Neural cell (in vitro differentiated cells): ENCODE measurements at regions not wholly inside any gene's neighbourhood (a gene's known extent, or its start where the extent isn't known, plus 50 kb on each side); places are given as distances from the start of the nearest gene placed in this dataset.

Experiments used
- H2AFZ ChIP-seq: fragments of 200-600, 300-800 bp; sonication (generic), shearing (Covaris generic); 2 replicates; pipeline ENCODE4 v1.6.0; 2014; ENCODE audit warnings: low read depth, mild to moderate bottlenecking, antibody characterized with exemption, low read length, moderate library complexity
- H3F3A ChIP-seq: fragments of 200-600 bp; shearing (Covaris generic); 2 replicates; pipeline ENCODE4 v1.6.1; 2016; ENCODE audit warnings: mild to moderate bottlenecking, moderate library complexity, mixed read lengths, antibody characterized with exemption, low read length; ENCODE audit not compliant: insufficient read depth, poor library complexity, severe bottlenecking
- H3K27ac ChIP-seq: fragments of 200-600, 300-800 bp; sonication (generic), shearing (Covaris generic); 2 replicates; pipeline ENCODE4 v1.5.1; 2014; ENCODE audit warnings: mild to moderate bottlenecking, low read length, moderate library complexity
- H3K27me3 ChIP-seq: fragments of 300-800, 200-600 bp; sonication (generic), shearing (Covaris generic); 2 replicates; pipeline ENCODE4 v1.6.0; 2014; ENCODE audit warnings: mild to moderate bottlenecking, low read depth, low read length, moderate library complexity; ENCODE audit not compliant: insufficient read depth
- H3K36me3 ChIP-seq: fragments of 300-800, 200-600 bp; sonication (generic), shearing (Covaris generic); 2 replicates; pipeline ENCODE4 v1.5.1; 2014; ENCODE audit warnings: mild to moderate bottlenecking, antibody characterized with exemption, low read length, moderate library complexity; ENCODE audit not compliant: insufficient read depth
- H3K4me2 ChIP-seq: fragments of 300-800, 200-600 bp; sonication (generic), shearing (Covaris generic); 2 replicates; pipeline ENCODE4 v1.6.0; 2014; ENCODE audit warnings: mild to moderate bottlenecking, low read length
- H3K4me3 ChIP-seq: fragments of 300-800, 200-600 bp; sonication (generic), shearing (Covaris generic); 2 replicates; pipeline ENCODE4 v1.5.1; 2014; ENCODE audit warnings: mild to moderate bottlenecking, low read length, moderate library complexity
- H3K79me2 ChIP-seq: fragments of 200-600 bp; shearing (Covaris generic); replicated peaks from 2 replicates; pipeline ENCODE4 v1.6.0; 2014; ENCODE audit warnings: mild to moderate bottlenecking, low read length, moderate library complexity; ENCODE audit not compliant: insufficient read depth
- H3K9ac ChIP-seq: fragments of 300-800, 200-600 bp; sonication (generic), shearing (Covaris generic); 2 replicates; pipeline ENCODE4 v1.6.1; 2016; ENCODE audit warnings: mild to moderate bottlenecking, low read length, mixed read lengths
- H3K9me2 ChIP-seq: fragments of 200-600 bp; shearing (Covaris generic); 2 replicates; pipeline ENCODE4 v1.6.1; 2016; ENCODE audit warnings: mild to moderate bottlenecking, low read length, mixed read lengths; ENCODE audit not compliant: insufficient read depth
- H3K9me3 ChIP-seq: fragments of 200-600, 300-800 bp; sonication (generic), shearing (Covaris generic); 2 replicates; pipeline ENCODE4 v1.6.1; 2016; ENCODE audit warnings: mild to moderate bottlenecking, mixed run types, low read length, moderate library complexity, mixed read lengths
- H4K20me1 ChIP-seq: fragments of 200-600 bp; shearing (Covaris generic); 2 replicates; pipeline ENCODE4 v1.6.1; 2016; ENCODE audit warnings: mild to moderate bottlenecking, mixed run types; ENCODE audit not compliant: insufficient read depth
- CTCF ChIP-seq: fragments of 450-650 bp; IDR thresholded peaks from 2 replicates; pipeline ENCODE4 v1.5.1; 2014; ENCODE audit warnings: antibody characterized with exemption, mild to moderate bottlenecking, moderate library complexity; ENCODE audit not compliant: poor library complexity, severe bottlenecking
- EP300 ChIP-seq: fragments of 450-650 bp; conservative IDR thresholded peaks from 2 replicates; pipeline ENCODE4 v1.6.1; 2014; ENCODE audit warnings: antibody characterized with exemption, mild to moderate bottlenecking, moderate library complexity; ENCODE audit not compliant: poor library complexity, severe bottlenecking
- EZH2 ChIP-seq: fragments of 200-600, 300-800 bp; shearing (Covaris generic), sonication (generic); IDR thresholded peaks from 2 replicates; pipeline ENCODE4 v1.6.1; 2014; ENCODE audit warnings: antibody characterized with exemption, low read length, borderline replicate concordance, mild to moderate bottlenecking; ENCODE audit not compliant: insufficient read depth, poor library complexity, severe bottlenecking
- MXI1 ChIP-seq: fragments of 450-650 bp; conservative IDR thresholded peaks from 2 replicates; pipeline ENCODE4 v1.6.1; 2014; ENCODE audit warnings: antibody characterized with exemption, mild to moderate bottlenecking; ENCODE audit not compliant: poor library complexity, severe bottlenecking
- POLR2AphosphoS5 ChIP-seq: IDR thresholded peaks from 2 replicates; pipeline ENCODE4 v1.6.1; 2012
- RAD21 ChIP-seq: fragments of 450-650 bp; conservative IDR thresholded peaks from 2 replicates; pipeline ENCODE4 v1.6.1; 2014; ENCODE audit warnings: antibody characterized with exemption, mild to moderate bottlenecking, moderate library complexity
- REST ChIP-seq: IDR thresholded peaks from 2 replicates; pipeline ENCODE4 v1.6.1; 2012; ENCODE audit warnings: borderline replicate concordance
- SMC3 ChIP-seq: fragments of 450-650 bp; conservative IDR thresholded peaks from 2 replicates; pipeline ENCODE4 v1.6.1; 2014; ENCODE audit warnings: antibody characterized with exemption, mild to moderate bottlenecking, moderate library complexity; ENCODE audit not compliant: poor library complexity
- TAF1 ChIP-seq: IDR thresholded peaks from 2 replicates; pipeline ENCODE4 v1.6.1; 2012; ENCODE audit warnings: low read depth

GRCh38 chr21:32916522-32917099, 109.1 kb upstream of the OLIG2 start:
- H3K36me3 ChIP-seq, result no peaks in the 10 kb centered on the region
- H3K4me2 ChIP-seq, result no peak overlapping the region
- no peak overlapping the region for H3K27ac ChIP-seq
- H3K9me2 ChIP-seq, result no peaks in the 10 kb centered on the region
- H4K20me1 ChIP-seq, result no peaks in the 10 kb centered on the region
- no peak for TF ChIP-seq SMC3
- TF ChIP-seq CTCF, result no peak
- no peak for TF ChIP-seq TAF1
- no peak for TF ChIP-seq EP300
- TF ChIP-seq EZH2, result no peak
- no peak for TF ChIP-seq POLR2AphosphoS5
- no peak for TF ChIP-seq RAD21
- TF ChIP-seq REST, result no peak
- no peak for TF ChIP-seq MXI1
- no peaks in the 10 kb centered on the region for H3K27me3 ChIP-seq
- H3F3A ChIP-seq, result no peaks in the 10 kb centered on the region
- H3K4me3 ChIP-seq, result no peak overlapping the region
- H2AFZ ChIP-seq, result no peak overlapping the region
- H3K9me3 ChIP-seq, result no peaks in the 10 kb centered on the region
- no peak overlapping the region for H3K9ac ChIP-seq
- H3K79me2 ChIP-seq, result no peaks in the 10 kb centered on the region

GRCh38 chr21:32917362-32918135, 108.2 kb upstream of the OLIG2 start:
- Histone ChIP-seq H3K4me2 (no peak overlapping the region), H3K9ac (no peak overlapping the region), H3K27ac (no peak overlapping the region)

More at GRCh38 chr21:32917362-32918135, 108.2 kb upstream of the OLIG2 start:
- no peaks in the 10 kb centered on the region for H3K36me3 ChIP-seq
- no peaks in the 10 kb centered on the region for H4K20me1 ChIP-seq
- no peak overlapping the region for H3K4me3 ChIP-seq
- H3K27me3 ChIP-seq, result no peaks in the 10 kb centered on the region
- no peaks in the 10 kb centered on the region for H3K9me3 ChIP-seq
- no peaks in the 10 kb centered on the region for H3K79me2 ChIP-seq
- H3F3A ChIP-seq, result no peaks in the 10 kb centered on the region
- no peak overlapping the region for H2AFZ ChIP-seq
- no peak for TF ChIP-seq POLR2AphosphoS5
- no peak for TF ChIP-seq EP300
- no peak for TF ChIP-seq REST
- no peak for TF ChIP-seq RAD21
- TF ChIP-seq CTCF, result no peak
- TF ChIP-seq TAF1, result no peak
- no peak for TF ChIP-seq SMC3
- TF ChIP-seq MXI1, result no peak
- no peak for TF ChIP-seq EZH2
- H3K9me2 ChIP-seq, result no peaks in the 10 kb centered on the region
